NT2/D1 (cell line): ENCODE measurements at regions not wholly inside any gene's neighbourhood (a gene's known extent, or its start where the extent isn't known, plus 50 kb on each side); places are given as distances from the start of the nearest gene placed in this dataset.

Source experiments
- DNase-seq: peaks from one replicate; pipeline ENCODE4 v3.0.0-alpha.2; 2011; ENCODE audit warnings: low read depth, low spot score
- H3K27me3 ChIP-seq: 2 replicates; pipeline ENCODE4 v1.6.0; 2011; ENCODE audit warnings: mild to moderate bottlenecking; ENCODE audit not compliant: insufficient read length, insufficient read depth
- H3K36me3 ChIP-seq: 2 replicates; pipeline ENCODE4 v1.6.1; 2011; ENCODE audit warnings: mild to moderate bottlenecking, low read length, mixed read lengths; ENCODE audit not compliant: insufficient read depth, insufficient read length
- H3K4me1 ChIP-seq: 2 replicates; pipeline ENCODE4 v1.5.1; 2011; ENCODE audit not compliant: insufficient read depth, insufficient read length
- H3K4me3 ChIP-seq: 2 replicates; pipeline ENCODE4 v1.5.1; 2011; ENCODE audit warnings: low read depth; ENCODE audit not compliant: insufficient read length
- H3K9ac ChIP-seq: 2 replicates; pipeline ENCODE4 v1.6.0; 2011; ENCODE audit warnings: low read depth; ENCODE audit not compliant: insufficient read length
- H3K9me3 ChIP-seq: 2 replicates; pipeline ENCODE4 v1.5.1; 2011; ENCODE audit warnings: mild to moderate bottlenecking, low read length; ENCODE audit not compliant: insufficient read depth
- SUZ12 ChIP-seq: IDR thresholded peaks from 2 replicates; pipeline ENCODE4 v1.6.1; 2011; ENCODE audit not compliant: insufficient read length, insufficient read depth; ENCODE audit errors: extremely low read depth
- YY1 ChIP-seq: IDR thresholded peaks from 2 replicates; pipeline ENCODE4 v1.6.1; 2011; ENCODE audit not compliant: insufficient read length, insufficient read depth
- ZNF274 ChIP-seq: IDR thresholded peaks from 2 replicates; pipeline ENCODE4 v1.6.1; 2011; ENCODE audit warnings: mild to moderate bottlenecking, low read depth, low read length

- H3K9me3 ChIP-seq = no peaks in the 10 kb centered on the region
- no peaks in the 10 kb centered on the region for H3K27me3 ChIP-seq
- no peak for TF ChIP-seq SUZ12
- TF ChIP-seq YY1 = no peak
- no peak for TF ChIP-seq ZNF274
- H3K4me3 ChIP-seq = no peak overlapping the region
- no peak for DNase-seq
- H3K36me3 ChIP-seq = no peaks in the 10 kb centered on the region
- H3K9ac ChIP-seq = no peak overlapping the region
- no peaks in the 10 kb centered on the region for H3K4me1 ChIP-seq
Measured at GRCh38 chr7:70872188-70872587, 259.8 kb upstream of the GALNT17 start.

DNA sequence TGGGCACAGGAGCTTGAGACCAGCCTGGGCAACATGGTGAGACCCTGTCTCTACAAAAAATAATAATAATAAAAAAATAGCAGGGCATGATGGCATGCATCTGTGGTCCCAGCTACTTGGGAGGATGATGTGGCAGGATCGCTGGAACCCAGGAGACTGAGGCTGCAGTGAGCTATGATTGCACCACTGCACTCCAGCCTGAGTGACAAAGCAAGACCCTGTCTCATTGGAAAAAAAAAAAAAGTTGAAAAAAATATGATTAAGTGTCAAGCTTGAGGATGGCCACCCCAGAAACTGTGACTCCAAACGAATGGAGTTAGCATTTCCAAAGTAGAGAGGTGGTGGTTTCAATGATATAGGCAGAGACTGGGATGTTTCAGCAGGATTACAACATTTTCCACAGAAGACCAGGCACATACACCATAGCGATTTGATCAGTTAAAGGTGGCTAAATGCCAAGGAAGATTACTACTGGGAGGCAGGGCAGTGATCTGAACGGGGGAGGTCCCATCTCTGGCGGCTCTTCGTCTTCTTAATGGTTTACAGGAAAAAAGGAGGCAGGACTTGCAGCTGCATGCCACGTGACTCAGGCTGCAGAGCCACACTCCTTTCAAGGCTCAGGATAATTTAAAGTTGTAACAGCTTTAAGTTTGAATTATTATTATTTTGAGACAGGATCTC lies 250.6 kb upstream of the GALNT17 start:
- Histone ChIP-seq H3K9me3 (peaks cover 7% of the 10 kb centered on the region; the same call in 1 of the 2 replicates), H3K9ac (no peak overlapping the region), H3K27me3 (no peaks in the 10 kb centered on the region), H3K4me3 (no peak overlapping the region), H3K36me3 (no peaks in the 10 kb centered on the region), H3K4me1 (no peaks in the 10 kb centered on the region)
- DNase-seq = no peak
- TF ChIP-seq ZNF274 (no peak), SUZ12 (no peak), YY1 (no peak)

GRCh38 chr7:70883750-70884439 lies 248.0 kb upstream of the GALNT17 start:
- no peak for DNase-seq

DNA sequence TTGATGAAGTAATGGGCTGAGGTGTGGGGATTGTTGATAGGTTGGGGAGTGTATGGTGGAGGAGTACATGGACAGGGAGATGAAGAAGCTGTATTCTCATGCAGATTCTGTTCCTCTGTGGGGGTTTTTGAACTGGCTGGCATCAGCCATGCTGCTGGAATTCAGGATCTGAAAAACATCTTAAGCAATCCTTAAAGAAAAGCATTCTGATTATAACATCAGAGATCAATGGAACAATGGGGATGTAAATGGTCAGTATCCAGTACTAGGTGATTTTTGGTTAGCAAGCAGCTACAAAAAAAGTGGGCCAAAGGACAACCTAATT lies 247.5 kb upstream of the GALNT17 start:
- Histone ChIP-seq H3K4me1 (no peaks in the 10 kb centered on the region), H3K9me3 (peaks cover 16% of the 10 kb centered on the region; the same call in 1 of the 2 replicates), H3K4me3 (no peak overlapping the region), H3K9ac (no peak overlapping the region), H3K36me3 (no peaks in the 10 kb centered on the region), H3K27me3 (no peaks in the 10 kb centered on the region)
- DNase-seq = peak; percentile 66
- TF ChIP-seq YY1 (no peak), SUZ12 (no peak), ZNF274 (no peak)

More at GRCh38 chr7:70883750-70884439, 248.0 kb upstream of the GALNT17 start:
- no peaks in the 10 kb centered on the region for H3K36me3 ChIP-seq
- no peak overlapping the region for H3K9ac ChIP-seq
- no peaks in the 10 kb centered on the region for H3K27me3 ChIP-seq
- TF ChIP-seq SUZ12 (no peak), ZNF274 (no peak)
- peaks cover 11% of the 10 kb centered on the region; the same call in 1 of the 2 replicates for H3K9me3 ChIP-seq
- H3K4me1 ChIP-seq = no peaks in the 10 kb centered on the region
- H3K4me3 ChIP-seq = no peak overlapping the region

- TF ChIP-seq SUZ12 (no peak), ZNF274 (no peak), YY1 (no peak)
- Histone ChIP-seq H3K4me1 (no peaks in the 10 kb centered on the region), H3K27me3 (no peaks in the 10 kb centered on the region), H3K36me3 (no peaks in the 10 kb centered on the region), H3K4me3 (no peak overlapping the region), H3K9me3 (peaks cover 18% of the 10 kb centered on the region; the same call in 1 of the 2 replicates), H3K9ac (no peak overlapping the region)
- DNase-seq = no peak
Measured at GRCh38 chr7:70884809-70885208, 247.1 kb upstream of the GALNT17 start.

DNA sequence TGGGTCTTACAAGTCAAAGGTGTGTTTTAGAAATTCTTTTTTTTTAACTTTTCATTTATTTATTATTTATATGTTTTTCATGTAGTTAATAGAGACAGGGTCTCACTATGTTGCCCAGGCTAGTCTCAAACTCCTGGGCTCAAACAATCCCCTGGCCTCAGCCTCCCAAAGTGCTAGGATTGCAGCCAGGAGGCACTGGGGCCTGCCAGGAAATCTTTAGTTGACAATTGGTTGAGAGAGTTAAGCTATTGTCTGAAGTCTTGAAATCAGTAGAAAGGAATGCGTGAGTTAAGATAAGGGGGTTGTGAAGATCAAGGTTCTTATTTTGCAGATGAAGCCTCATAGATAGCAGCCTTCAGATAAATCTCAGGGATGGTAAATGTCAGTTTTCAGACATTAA lies 245.4 kb upstream of the GALNT17 start:
- no peak for TF ChIP-seq ZNF274
- no peak for TF ChIP-seq SUZ12
- TF ChIP-seq YY1 = no peak
- no peak overlapping the region for H3K9ac ChIP-seq
- DNase-seq = peak; percentile 42
- no peaks in the 10 kb centered on the region for H3K36me3 ChIP-seq
- H3K27me3 ChIP-seq = no peaks in the 10 kb centered on the region
- H3K4me3 ChIP-seq = no peak overlapping the region
- no peaks in the 10 kb centered on the region for H3K4me1 ChIP-seq
- H3K9me3 ChIP-seq = peaks cover 34% of the 10 kb centered on the region; the same call in 1 of the 2 replicates

- Histone ChIP-seq H3K36me3 (no peaks in the 10 kb centered on the region), H3K4me1 (no peaks in the 10 kb centered on the region), H3K27me3 (no peaks in the 10 kb centered on the region), H3K9me3 (peaks cover 34% of the 10 kb centered on the region; the same call in 1 of the 2 replicates), H3K4me3 (no peak overlapping the region), H3K9ac (peak overlapping the region; percentile 34)
- no peak for DNase-seq
- no peak for TF ChIP-seq SUZ12
- TF ChIP-seq ZNF274 = no peak
- TF ChIP-seq YY1 = no peak
Measured at GRCh38 chr7:70887186-70887585, 244.8 kb upstream of the GALNT17 start.
